HEK293T (cell line): ENCODE measurements at regions not wholly inside any gene's neighbourhood (a gene's known extent, or its start where the extent isn't known, plus 50 kb on each side); places are given as distances from the start of the nearest gene placed in this dataset.

Source experiments
- ARNT ChIP-seq: fragments of 450-650 bp; IDR thresholded peaks from 2 replicates; pipeline ENCODE4 v1.6.1; 2017; ENCODE audit warnings: mild to moderate bottlenecking
- ELF4 ChIP-seq: fragments of 450-650 bp; IDR thresholded peaks from 2 replicates; pipeline ENCODE4 v1.6.1; 2017; ENCODE audit warnings: antibody characterized with exemption
- FOXA1 ChIP-seq: fragments of 450-650 bp; IDR thresholded peaks from 2 replicates; pipeline ENCODE4 v1.6.1; 2016; ENCODE audit warnings: mild to moderate bottlenecking
- FOXK2 ChIP-seq: fragments of 450-650 bp; IDR thresholded peaks from 2 replicates; pipeline ENCODE4 v1.6.1; 2016; ENCODE audit warnings: mild to moderate bottlenecking
- FOXM1 ChIP-seq: fragments of 450-650 bp; IDR thresholded peaks from 2 replicates; pipeline ENCODE4 v1.6.1; 2017; ENCODE audit warnings: mild to moderate bottlenecking, borderline replicate concordance
- HDGF ChIP-seq: fragments of 450-650 bp; IDR thresholded peaks from 2 replicates; pipeline ENCODE4 v1.6.1; 2017; ENCODE audit warnings: antibody characterized with exemption, borderline replicate concordance
- L3MBTL2 ChIP-seq: fragments of 450-650 bp; conservative IDR thresholded peaks from 2 replicates; pipeline ENCODE4 v1.6.1; 2016; ENCODE audit warnings: mild to moderate bottlenecking
- NFRKB ChIP-seq: fragments of 450-650 bp; IDR thresholded peaks from 2 replicates; pipeline ENCODE4 v1.6.1; 2016; ENCODE audit warnings: mild to moderate bottlenecking, moderate library complexity
- SP1 ChIP-seq: fragments of 450-650 bp; IDR thresholded peaks from 2 replicates; pipeline ENCODE4 v1.6.1; 2017
- SUZ12 ChIP-seq: fragments of 450-650 bp; IDR thresholded peaks from 2 replicates; pipeline ENCODE4 v1.6.1; 2016; ENCODE audit warnings: mild to moderate bottlenecking
- TARDBP ChIP-seq: fragments of 450-650 bp; IDR thresholded peaks from 2 replicates; pipeline ENCODE4 v1.6.1; 2016

DNA sequence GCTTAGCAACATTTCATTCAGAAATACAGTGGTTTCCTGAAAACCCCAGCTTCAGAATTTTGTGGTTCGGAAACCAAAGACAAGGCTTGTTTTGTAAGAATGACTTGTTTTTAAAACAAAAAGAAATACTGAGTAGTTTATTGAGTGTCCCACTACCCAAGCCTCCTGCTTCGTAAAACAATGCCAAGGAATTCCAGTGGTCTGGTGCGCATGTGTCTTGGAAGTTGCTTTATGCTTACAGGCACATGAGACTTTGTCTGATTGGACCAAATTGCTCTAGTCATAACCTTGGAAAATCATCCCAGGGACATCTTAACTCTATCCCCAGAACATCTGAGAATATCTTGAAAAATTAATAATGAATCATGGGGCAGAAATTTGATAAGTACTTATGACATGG, 77.1 kb upstream of the FST start:
- no peak for TF ChIP-seq FOXA1
- TF ChIP-seq FOXM1 = no peak
- TF ChIP-seq ARNT = no peak
- no peak for TF ChIP-seq ELF4
- no peak for TF ChIP-seq SUZ12
- TF ChIP-seq NFRKB = no peak
- TF ChIP-seq L3MBTL2 = no peak
- TF ChIP-seq TARDBP = no peak
- no peak for TF ChIP-seq SP1
- no peak for TF ChIP-seq HDGF
- no peak for TF ChIP-seq FOXK2
